ENCODE measurements at regions not wholly inside any gene's neighbourhood (a gene's known extent, or its start where the extent isn't known, plus 50 kb on each side); places are given as distances from the start of the nearest gene placed in this dataset.

DNA sequence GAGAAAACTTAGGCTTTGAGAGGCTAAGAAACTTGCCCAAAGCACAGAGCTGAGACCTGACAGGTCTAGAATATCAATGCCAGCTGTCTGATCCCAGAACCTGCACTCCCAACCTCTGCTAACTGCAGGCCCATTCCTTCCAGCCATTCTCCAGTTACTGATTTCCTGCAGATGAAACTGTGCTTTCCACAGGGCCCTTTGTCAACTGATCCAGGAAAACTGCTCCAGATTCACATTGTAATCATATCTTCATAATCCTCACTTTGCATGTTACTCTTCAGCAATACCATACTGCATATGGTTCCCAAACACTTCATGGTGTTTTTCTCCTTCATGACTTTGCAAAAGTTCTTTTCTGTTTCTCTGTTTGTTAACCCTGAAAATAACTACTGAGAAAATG lies 100.6 kb downstream of the RAP2A start (continued):
- TF ChIP-seq, protein P1, sequence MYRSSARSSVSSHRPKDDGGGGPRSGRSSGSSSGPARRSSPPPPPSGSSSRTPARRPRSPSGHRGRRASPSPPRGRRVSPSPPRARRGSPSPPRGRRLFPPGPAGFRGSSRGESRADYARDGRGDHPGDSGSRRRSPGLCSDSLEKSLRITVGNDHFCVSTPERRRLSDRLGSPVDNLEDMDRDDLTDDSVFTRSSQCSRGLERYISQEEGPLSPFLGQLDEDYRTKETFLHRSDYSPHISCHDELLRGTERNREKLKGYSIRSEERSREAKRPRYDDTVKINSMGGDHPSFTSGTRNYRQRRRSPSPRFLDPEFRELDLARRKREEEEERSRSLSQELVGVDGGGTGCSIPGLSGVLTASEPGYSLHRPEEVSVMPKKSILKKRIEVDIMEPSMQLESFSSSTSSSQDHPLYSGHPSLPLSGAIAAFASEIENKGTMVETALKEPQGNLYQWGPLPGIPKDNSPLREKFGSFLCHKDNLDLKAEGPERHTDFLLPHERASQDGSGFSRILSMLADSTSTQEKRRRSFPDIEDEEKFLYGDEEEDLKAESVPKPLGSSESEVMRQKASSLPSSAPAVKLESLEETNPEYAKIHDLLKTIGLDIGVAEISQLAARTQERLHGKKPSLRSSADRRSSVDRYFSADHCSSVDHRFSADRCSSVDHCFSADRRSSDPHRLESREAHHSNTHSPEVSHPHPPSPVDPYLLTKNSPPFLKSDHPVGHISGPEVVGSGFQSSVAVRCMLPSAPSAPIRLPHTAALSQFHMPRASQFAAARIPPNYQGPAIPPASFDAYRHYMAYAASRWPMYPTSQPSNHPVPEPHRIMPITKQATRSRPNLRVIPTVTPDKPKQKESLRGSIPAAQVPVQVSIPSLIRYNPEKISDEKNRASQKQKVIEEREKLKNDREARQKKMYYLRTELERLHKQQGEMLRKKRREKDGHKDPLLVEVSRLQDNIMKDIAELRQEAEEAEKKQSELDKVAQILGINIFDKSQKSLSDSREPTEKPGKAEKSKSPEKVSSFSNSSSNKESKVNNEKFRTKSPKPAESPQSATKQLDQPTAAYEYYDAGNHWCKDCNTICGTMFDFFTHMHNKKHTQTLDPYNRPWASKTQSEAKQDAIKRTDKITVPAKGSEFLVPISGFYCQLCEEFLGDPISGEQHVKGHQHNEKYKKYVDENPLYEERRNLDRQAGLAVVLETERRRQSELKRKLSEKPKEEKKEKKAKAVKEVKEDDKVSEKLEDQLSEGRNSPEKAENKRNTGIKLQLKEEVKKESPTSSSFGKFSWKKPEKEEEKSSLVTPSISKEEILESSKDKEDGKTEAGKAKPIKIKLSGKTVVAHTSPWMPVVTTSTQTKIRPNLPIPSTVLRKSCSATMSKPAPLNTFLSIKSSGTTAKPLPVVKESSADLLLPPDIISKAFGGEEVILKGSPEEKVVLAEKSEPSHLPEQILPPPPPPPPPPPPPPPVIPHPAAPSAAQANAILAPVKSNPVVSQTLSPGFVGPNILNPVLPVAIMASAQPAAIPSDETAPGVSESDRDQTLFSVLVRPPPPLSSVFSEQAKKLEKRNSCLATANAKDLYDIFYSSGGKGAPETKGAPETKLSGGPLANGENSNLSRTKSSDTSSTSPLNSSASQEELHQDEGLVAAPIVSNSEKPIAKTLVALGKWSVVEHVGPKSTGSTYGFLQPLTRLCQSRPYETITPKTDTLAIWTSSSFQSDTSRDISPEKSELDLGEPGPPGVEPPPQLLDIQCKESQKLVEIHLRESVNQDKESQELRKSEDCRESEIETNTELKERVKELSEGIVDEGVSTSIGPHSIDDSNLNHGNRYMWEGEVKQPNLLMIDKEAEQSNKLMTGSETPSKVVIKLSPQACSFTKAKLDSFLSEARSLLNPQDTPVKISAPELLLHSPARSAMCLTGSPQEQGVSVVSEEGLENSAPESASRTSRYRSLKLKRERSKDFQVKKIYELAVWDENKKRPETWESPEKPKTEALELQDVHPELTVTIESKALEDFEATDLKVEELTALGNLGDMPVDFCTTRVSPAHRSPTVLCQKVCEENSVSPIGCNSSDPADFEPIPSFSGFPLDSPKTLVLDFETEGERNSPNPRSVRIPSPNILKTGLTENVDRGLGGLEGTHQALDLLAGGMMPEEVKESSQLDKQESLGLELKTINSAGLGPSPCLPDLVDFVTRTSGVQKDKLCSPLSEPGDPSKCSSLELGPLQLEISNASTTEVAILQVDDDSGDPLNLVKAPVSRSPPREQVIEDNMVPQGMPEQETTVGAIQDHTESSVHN (IDR thresholded peaks at IDR 0.05; ENCODE audit: borderline replicate concordance in 1 of 2, low read depth in 1 of 2) = no peak
- TF ChIP-seq FOXK2 (conservative IDR thresholded peaks at IDR 0.05 in 1 of 2, IDR thresholded peaks at IDR 0.05 in 1 of 2; ENCODE audit: low read depth in 2 of 2) (no peak), HNRNPL (IDR thresholded peaks at IDR 0.05; ENCODE audit: low read depth, low read length) (no peak), ELF4 (CRISPR knock-in tag; IDR thresholded peaks at IDR 0.05) (no peak), RHOXF2B (CRISPR knock-in tag; conservative IDR thresholded peaks at IDR 0.05) (no peak), C11orf30 (IDR thresholded peaks at IDR 0.05; ENCODE audit: low read depth) (no peak), KLF6 (CRISPR knock-in tag; IDR thresholded peaks at IDR 0.05; ENCODE audit: borderline replicate concordance) (no peak), HDGF (IDR thresholded peaks at IDR 0.05) (no peak), NCOA6 (IDR thresholded peaks at IDR 0.05) (no peak), HDAC1 (IDR thresholded peaks at IDR 0.05) (no peak), NR2C1 (IDR thresholded peaks at IDR 0.05) (no peak), NR2C1 (tag; IDR thresholded peaks at IDR 0.05) (no peak)

Measured in K562 (cell line).